Smooth muscle cell (in vitro differentiated cells): ENCODE measurements at regions not wholly inside any gene's neighbourhood (a gene's known extent, or its start where the extent isn't known, plus 50 kb on each side); places are given as distances from the start of the nearest gene placed in this dataset.

ENCODE experiments used
- DNase-seq: peaks from one replicate; lab custom pipeline; 2025; ENCODE audit not compliant: unreplicated experiment; lab: John Stamatoyannopoulos, UW
- H2AFZ ChIP-seq: fragments of 200-600 bp; sonication (generic); 2 replicates; pipeline ENCODE4 v1.6.0; 2016; ENCODE audit warnings: antibody characterized with exemption, low read depth, mild to moderate bottlenecking
- H3F3A ChIP-seq: fragments of 200-600 bp; sonication (generic); 2 replicates; pipeline ENCODE4 v1.6.0; 2017; ENCODE audit warnings: antibody characterized with exemption, low read depth
- H3K27ac ChIP-seq: fragments of 200-600 bp; sonication (generic); 2 replicates; pipeline ENCODE4 v1.5.1; 2016; ENCODE audit warnings: low read depth, mild to moderate bottlenecking
- H3K27me3 ChIP-seq: fragments of 200-600 bp; sonication (generic); 2 replicates; pipeline ENCODE4 v1.6.1; 2016; ENCODE audit warnings: low read depth, mild to moderate bottlenecking
- H3K36me3 ChIP-seq: fragments of 200-600 bp; sonication (generic); 2 replicates; pipeline ENCODE4 v1.5.1; 2016; ENCODE audit warnings: low read depth
- H3K4me1 ChIP-seq: fragments of 200-600 bp; sonication (generic); 2 replicates; pipeline ENCODE4 v1.5.1; 2016; ENCODE audit warnings: low read depth
- H3K4me2 ChIP-seq: fragments of 200-600 bp; sonication (generic); 2 replicates; pipeline ENCODE4 v1.6.0; 2016; ENCODE audit warnings: mild to moderate bottlenecking
- H3K4me3 ChIP-seq: fragments of 200-600 bp; sonication (generic); 2 replicates; pipeline ENCODE4 v1.5.1; 2016; ENCODE audit warnings: mild to moderate bottlenecking
- H3K79me2 ChIP-seq: fragments of 200-600 bp; sonication (generic); 2 replicates; pipeline ENCODE4 v1.6.0; 2016; ENCODE audit warnings: low read depth, mild to moderate bottlenecking
- H3K9ac ChIP-seq: fragments of 200-600 bp; sonication (generic); 2 replicates; pipeline ENCODE4 v1.6.0; 2016; ENCODE audit warnings: low read depth
- H3K9me3 ChIP-seq: fragments of 200-600 bp; sonication (generic); replicated peaks from 2 replicates; pipeline ENCODE4 v1.5.1; 2016; ENCODE audit warnings: low read depth
- H4K20me1 ChIP-seq: fragments of 200-600 bp; sonication (generic); 2 replicates; pipeline ENCODE4 v1.6.0; 2016; ENCODE audit warnings: low read depth
- WGBS: methylation state at CpG from one replicate; pipeline ENCODE4 v1.1.7; 2016; ENCODE audit warnings: low lambda C conversion rate; 5-methylcytosine and 5-hydroxymethylcytosine counted together
- TF ChIP-seq, protein P1 (sequence below): fragments of 200-600 bp; sonication (generic); IDR thresholded peaks from 2 replicates; pipeline ENCODE4 v1.5.1; 2017; ENCODE audit warnings: borderline replicate concordance, mild to moderate bottlenecking, antibody characterized with exemption; ENCODE audit not compliant: insufficient read depth, poor library complexity, severe bottlenecking

DNA sequence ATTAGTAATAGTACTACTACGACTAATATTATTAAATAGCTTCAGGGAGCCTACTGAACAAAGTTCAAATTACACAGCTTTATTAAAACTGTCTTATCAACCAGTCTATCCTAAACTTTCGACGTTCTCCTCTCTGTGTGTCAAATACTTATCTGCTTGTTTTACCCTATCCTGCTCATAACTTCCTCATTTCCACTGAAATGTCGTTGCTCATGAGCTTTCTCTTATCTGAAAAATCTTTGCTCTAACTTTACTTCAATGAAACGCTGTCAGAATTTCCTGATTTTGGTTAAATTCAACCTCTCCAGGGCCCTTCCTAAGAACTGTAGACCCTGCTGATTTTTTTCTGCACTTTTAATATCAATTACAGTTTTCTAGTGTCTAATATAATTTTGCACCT, 1431.0 kb upstream of the WWC1 start:
- 82% methylated on average over 5 of the region's 5 CpGs for WGBS
- no peak overlapping the region for H2AFZ ChIP-seq
- H3K27ac ChIP-seq, result no peak overlapping the region
- H3K9ac ChIP-seq, result no peak overlapping the region
- no peaks in the 10 kb centered on the region for H3K79me2 ChIP-seq
- no peaks in the 10 kb centered on the region for H4K20me1 ChIP-seq
- TF ChIP-seq, protein P1, sequence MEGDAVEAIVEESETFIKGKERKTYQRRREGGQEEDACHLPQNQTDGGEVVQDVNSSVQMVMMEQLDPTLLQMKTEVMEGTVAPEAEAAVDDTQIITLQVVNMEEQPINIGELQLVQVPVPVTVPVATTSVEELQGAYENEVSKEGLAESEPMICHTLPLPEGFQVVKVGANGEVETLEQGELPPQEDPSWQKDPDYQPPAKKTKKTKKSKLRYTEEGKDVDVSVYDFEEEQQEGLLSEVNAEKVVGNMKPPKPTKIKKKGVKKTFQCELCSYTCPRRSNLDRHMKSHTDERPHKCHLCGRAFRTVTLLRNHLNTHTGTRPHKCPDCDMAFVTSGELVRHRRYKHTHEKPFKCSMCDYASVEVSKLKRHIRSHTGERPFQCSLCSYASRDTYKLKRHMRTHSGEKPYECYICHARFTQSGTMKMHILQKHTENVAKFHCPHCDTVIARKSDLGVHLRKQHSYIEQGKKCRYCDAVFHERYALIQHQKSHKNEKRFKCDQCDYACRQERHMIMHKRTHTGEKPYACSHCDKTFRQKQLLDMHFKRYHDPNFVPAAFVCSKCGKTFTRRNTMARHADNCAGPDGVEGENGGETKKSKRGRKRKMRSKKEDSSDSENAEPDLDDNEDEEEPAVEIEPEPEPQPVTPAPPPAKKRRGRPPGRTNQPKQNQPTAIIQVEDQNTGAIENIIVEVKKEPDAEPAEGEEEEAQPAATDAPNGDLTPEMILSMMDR, result no peak
- no peaks in the 10 kb centered on the region for H3K27me3 ChIP-seq
- peaks cover 12% of the 10 kb centered on the region for H3K4me1 ChIP-seq
- H3K9me3 ChIP-seq, result no peaks in the 10 kb centered on the region
- no peaks in the 10 kb centered on the region for H3F3A ChIP-seq
- H3K4me2 ChIP-seq, result no peak overlapping the region
- H3K4me3 ChIP-seq, result no peak overlapping the region
- no peak for DNase-seq
- H3K36me3 ChIP-seq, result no peaks in the 10 kb centered on the region

- WGBS, result 95% methylated on average over 5 of the region's 5 CpGs
- Histone ChIP-seq H4K20me1 (no peaks in the 10 kb centered on the region), H2AFZ (no peak overlapping the region), H3K4me1 (peaks cover 6% of the 10 kb centered on the region), H3F3A (no peaks in the 10 kb centered on the region), H3K27me3 (no peaks in the 10 kb centered on the region), H3K4me3 (no peak overlapping the region), H3K36me3 (no peaks in the 10 kb centered on the region), H3K9me3 (no peaks in the 10 kb centered on the region), H3K9ac (no peak overlapping the region), H3K79me2 (no peaks in the 10 kb centered on the region), H3K27ac (no peak overlapping the region), H3K4me2 (no peak overlapping the region)
- TF ChIP-seq, protein P1, result no peak
- no peak for DNase-seq
These were observed 1428.9 kb upstream of the WWC1 start for GRCh38 chr5:166862581-166862980.

DNA sequence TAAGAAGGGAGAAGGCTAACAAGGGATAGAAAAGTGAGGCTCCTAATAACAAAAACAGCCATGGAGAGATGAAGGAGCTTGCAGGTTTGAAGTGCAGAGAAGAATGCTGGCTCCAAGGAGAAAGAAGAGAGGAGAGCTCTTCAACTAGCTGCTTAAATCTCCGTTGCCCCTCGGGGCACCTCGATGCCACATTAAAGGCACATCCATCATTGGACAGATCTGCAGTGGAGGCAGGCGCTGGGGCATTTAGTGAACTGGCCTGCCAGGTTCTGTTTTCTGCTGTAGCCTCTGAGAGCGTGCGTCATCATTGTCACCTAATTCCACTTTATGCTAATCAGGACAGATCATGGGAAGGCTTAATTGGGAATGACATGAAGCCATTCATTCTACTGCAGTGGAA, 1426.2 kb upstream of the WWC1 start:
- H3F3A ChIP-seq, result no peaks in the 10 kb centered on the region
- H3K27me3 ChIP-seq, result no peaks in the 10 kb centered on the region
- H3K9me3 ChIP-seq, result no peaks in the 10 kb centered on the region
- H3K36me3 ChIP-seq, result no peaks in the 10 kb centered on the region
- H4K20me1 ChIP-seq, result no peaks in the 10 kb centered on the region
- H2AFZ ChIP-seq, result no peak overlapping the region
- H3K4me1 ChIP-seq, result no peaks in the 10 kb centered on the region
- TF ChIP-seq, protein P1, result no peak
- WGBS, result 81% methylated on average over 6 of the region's 6 CpGs
- H3K9ac ChIP-seq, result no peak overlapping the region
- no peak overlapping the region for H3K4me3 ChIP-seq
- H3K79me2 ChIP-seq, result no peaks in the 10 kb centered on the region
- H3K4me2 ChIP-seq, result no peak overlapping the region
- DNase-seq, result no peak
- H3K27ac ChIP-seq, result no peak overlapping the region

DNA sequence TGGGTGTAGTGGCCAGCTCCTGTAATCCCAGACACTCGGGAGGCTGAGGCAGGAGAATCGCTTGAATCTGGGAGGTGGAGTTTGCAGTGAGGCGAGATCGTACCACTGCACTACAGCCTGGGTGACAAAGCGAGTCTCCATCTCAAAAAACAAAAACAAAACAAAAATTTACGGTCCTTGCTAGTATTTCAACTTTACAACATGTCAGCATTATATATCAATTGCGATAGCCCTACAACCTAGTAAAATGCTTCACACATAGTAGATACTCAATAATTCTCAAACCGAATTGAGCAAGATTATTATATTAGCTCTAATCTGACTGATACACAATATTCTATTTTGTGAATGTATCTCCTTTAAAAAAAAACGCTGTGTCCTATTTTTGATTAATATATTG, 1411.0 kb upstream of the WWC1 start:
- H2AFZ ChIP-seq, result no peak overlapping the region
- no peaks in the 10 kb centered on the region for H3K27me3 ChIP-seq
- no peak overlapping the region for H3K4me2 ChIP-seq
- H3K4me1 ChIP-seq, result no peaks in the 10 kb centered on the region
- H4K20me1 ChIP-seq, result no peaks in the 10 kb centered on the region
- 85% methylated on average over 9 of the region's 9 CpGs for WGBS
- H3K9ac ChIP-seq, result no peak overlapping the region
- no peaks in the 10 kb centered on the region for H3K9me3 ChIP-seq
- TF ChIP-seq, protein P1, result no peak
- no peaks in the 10 kb centered on the region for H3K79me2 ChIP-seq
- no peaks in the 10 kb centered on the region for H3K36me3 ChIP-seq
- H3K4me3 ChIP-seq, result no peak overlapping the region
- no peaks in the 10 kb centered on the region for H3F3A ChIP-seq
- H3K27ac ChIP-seq, result no peak overlapping the region
- DNase-seq, result no peak
